Neuronal stem cell (in vitro differentiated cells): ENCODE measurements at regions not wholly inside any gene's neighbourhood (a gene's known extent, or its start where the extent isn't known, plus 50 kb on each side); places are given as distances from the start of the nearest gene placed in this dataset.

Experiments
- DNase-seq: peaks from one replicate; pipeline ENCODE4 v3.0.0-alpha.2; 2013; ENCODE audit warnings: low spot score
- H2AFZ ChIP-seq: one replicate; pipeline ENCODE4 v1.6.1; 2013; ENCODE audit warnings: mild to moderate bottlenecking, low read length, inconsistent platforms
- H2AK5ac ChIP-seq: 2 replicates; pipeline ENCODE4 v1.6.1; 2013; ENCODE audit warnings: low read depth, mild to moderate bottlenecking, inconsistent platforms, low read length, moderate library complexity, mixed read lengths
- H2BK120ac ChIP-seq: 2 replicates; pipeline ENCODE4 v1.6.1; 2013; ENCODE audit warnings: low read depth, mild to moderate bottlenecking, inconsistent platforms, low read length, moderate library complexity, mixed read lengths
- H2BK12ac ChIP-seq: one replicate; pipeline ENCODE4 v1.6.1; 2013; ENCODE audit warnings: low read length, inconsistent platforms
- H2BK15ac ChIP-seq: 2 replicates; pipeline ENCODE4 v1.6.1; 2013; ENCODE audit warnings: mild to moderate bottlenecking, low read length, inconsistent platforms, mixed read lengths
- H2BK5ac ChIP-seq: one replicate; pipeline ENCODE4 v1.6.1; 2013; ENCODE audit warnings: inconsistent platforms, mild to moderate bottlenecking, low read length, moderate library complexity
- H3K14ac ChIP-seq: one replicate; pipeline ENCODE4 v1.6.1; 2013; ENCODE audit warnings: low read length, inconsistent platforms
- H3K18ac ChIP-seq: 2 replicates; pipeline ENCODE4 v1.6.1; 2013; ENCODE audit warnings: low read length, inconsistent platforms
- H3K23ac ChIP-seq: 2 replicates; pipeline ENCODE4 v1.6.1; 2013; ENCODE audit warnings: low read depth, mild to moderate bottlenecking, mixed read lengths, low read length, inconsistent platforms; ENCODE audit not compliant: poor library complexity
- H3K27ac ChIP-seq: replicated peaks from 3 replicates; pipeline ENCODE4 v1.5.1; 2013; ENCODE audit warnings: low read length, inconsistent platforms
- H3K27me3 ChIP-seq, 3 experiments: 2 replicates each; pipeline ENCODE4 v1.6.1; 2013; ENCODE audit warnings: low read length in 3 of 3, mild to moderate bottlenecking in 2 of 3, inconsistent platforms in 1 of 3, low read depth in 1 of 3, mixed read lengths in 1 of 3, moderate library complexity in 1 of 3; ENCODE audit not compliant: control insufficient read depth in 3 of 3, insufficient read depth in 3 of 3
- H3K36me3 ChIP-seq, 2 donors: replicated peaks in 1 of 2; 2 replicates each; pipeline ENCODE4 v1.6.1; 2013; ENCODE audit warnings: low read length in 2 of 2; ENCODE audit not compliant: control insufficient read depth in 2 of 2, insufficient read depth in 2 of 2
- H3K4ac ChIP-seq: 2 replicates; pipeline ENCODE4 v1.6.1; 2013; ENCODE audit warnings: inconsistent platforms, mild to moderate bottlenecking, low read length, moderate library complexity
- H3K4me1 ChIP-seq, 2 donors: 1 replicate in 1 of 2; 2 replicates in 1 of 2; pipeline ENCODE4 v1.6.1; 2013; ENCODE audit warnings: low read length in 2 of 2, low read depth in 1 of 2; ENCODE audit not compliant: control insufficient read depth in 2 of 2, insufficient read depth in 1 of 2
- H3K4me2 ChIP-seq: one replicate; pipeline ENCODE4 v1.6.1; 2013; ENCODE audit warnings: mild to moderate bottlenecking, low read length, inconsistent platforms; ENCODE audit not compliant: insufficient read depth, poor library complexity, severe bottlenecking
- H3K4me3 ChIP-seq, 2 donors: 2 replicates each; pipeline ENCODE4 v1.5.1; 2013; ENCODE audit warnings: low read length in 2 of 2, mild to moderate bottlenecking in 2 of 2, inconsistent platforms in 1 of 2, moderate library complexity in 1 of 2
- H3K79me1 ChIP-seq: one replicate; pipeline ENCODE4 v1.6.1; 2013; ENCODE audit warnings: low read depth, mild to moderate bottlenecking, inconsistent platforms, low read length, moderate library complexity
- H3K9ac ChIP-seq: one replicate; pipeline ENCODE4 v1.6.1; 2013; ENCODE audit warnings: mild to moderate bottlenecking, low read depth, low read length, inconsistent platforms; ENCODE audit not compliant: poor library complexity
- H3K9me3 ChIP-seq, 2 donors: replicated peaks in 1 of 2; 2 replicates each; pipeline versions ENCODE3 to v1.6.1; 2013; ENCODE audit warnings: low read length in 2 of 2, mild to moderate bottlenecking in 2 of 2, inconsistent platforms in 1 of 2, low read depth in 1 of 2, mixed read lengths in 1 of 2, moderate library complexity in 1 of 2; ENCODE audit not compliant: control insufficient read depth in 2 of 2, insufficient read depth in 1 of 2
- H4K8ac ChIP-seq: one replicate; pipeline ENCODE4 v1.6.1; 2013; ENCODE audit warnings: low read depth, mild to moderate bottlenecking, inconsistent platforms, low read length, moderate library complexity
- H4K91ac ChIP-seq: one replicate; pipeline ENCODE4 v1.6.1; 2013; ENCODE audit warnings: low read length, low read depth, mild to moderate bottlenecking, inconsistent platforms; ENCODE audit not compliant: poor library complexity
- WGBS, 2 donors: extraction: QIAGEN DNeasy Blood & Tissue Kit; methylation state at CpG; one replicate each; pipeline ENCODE4 v1.1.7; 2013; ENCODE audit warnings: missing lambda C conversion rate in 2 of 2, mixed read lengths in 1 of 2; ENCODE audit not compliant: insufficient read length in 2 of 2, insufficient replicate concordance in 1 of 2; ENCODE audit errors: extremely low coverage in 2 of 2; 5-methylcytosine and 5-hydroxymethylcytosine counted together

DNA sequence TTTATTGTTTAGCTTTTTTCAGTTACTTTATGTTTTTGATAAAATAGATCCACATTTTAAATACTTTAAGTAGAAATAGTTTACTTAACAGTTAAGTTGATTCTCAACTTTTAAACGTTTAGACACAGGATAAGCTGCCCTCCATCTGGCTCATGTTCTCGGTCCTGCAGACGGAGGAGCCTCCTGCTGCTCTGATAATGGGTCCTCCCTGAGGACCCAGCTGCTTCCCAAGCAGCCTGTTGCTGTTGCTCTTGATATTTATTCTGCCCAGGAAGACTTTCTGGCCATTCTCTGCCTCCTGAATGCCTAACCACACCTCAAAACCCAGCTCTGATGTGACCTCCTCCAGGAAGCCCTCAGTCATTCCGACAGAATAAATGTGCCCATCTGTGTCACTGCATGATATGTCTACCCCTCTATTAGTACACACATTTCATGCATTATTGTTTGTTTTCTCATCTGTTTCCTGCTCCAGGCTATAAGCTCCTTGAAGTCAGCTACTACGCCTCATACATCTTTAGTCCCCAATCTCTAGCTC is 267.2 kb upstream of the MSX2 start:
- Histone ChIP-seq H3K14ac (no peak overlapping the region), H3K9me3 (no peaks in the 10 kb centered on the region), H2BK120ac (no peak overlapping the region), H3K4ac (no peak overlapping the region), H2BK12ac (no peak overlapping the region), H2AFZ (no peak overlapping the region), H3K27me3 (no peaks in the 10 kb centered on the region), H3K36me3 (no peaks in the 10 kb centered on the region), H3K4me3 (no peak overlapping the region), H3K4me1 (peaks cover 0 to 2% of the 10 kb centered on the region in 2 donors), H3K4me2 (no peak overlapping the region), H4K91ac (no peak overlapping the region), H3K23ac (no peak overlapping the region), H4K8ac (no peak overlapping the region), H3K79me1 (no peaks in the 10 kb centered on the region), H2AK5ac (no peak overlapping the region), H3K9ac (no peak overlapping the region), H2BK5ac (no peak overlapping the region), H3K27ac (no peak overlapping the region), H2BK15ac (no peak overlapping the region), H3K18ac (no peak overlapping the region)
- no CpG with 5 or more reads among the region's 5 CpGs for WGBS, 2 donors
- DNase-seq: no peak

- H3K18ac ChIP-seq: no peak overlapping the region
- H3K23ac ChIP-seq: no peak overlapping the region
- H3K9ac ChIP-seq: no peak overlapping the region
- no peak overlapping the region for H3K14ac ChIP-seq
- no peak overlapping the region for H3K4ac ChIP-seq
- no peak overlapping the region for H2AFZ ChIP-seq
- no peak overlapping the region for H4K91ac ChIP-seq
- no peak overlapping the region for H3K4me2 ChIP-seq
- no peak overlapping the region for H2AK5ac ChIP-seq
- H2BK12ac ChIP-seq: no peak overlapping the region
- no peaks in the 10 kb centered on the region for H3K9me3 ChIP-seq
- H3K27ac ChIP-seq: no peak overlapping the region
- no CpG with 5 or more reads among the region's 12 CpGs for WGBS, 2 donors
- no peaks in the 10 kb centered on the region for H3K36me3 ChIP-seq
- no peak overlapping the region for H2BK120ac ChIP-seq
- H3K79me1 ChIP-seq: no peaks in the 10 kb centered on the region
- H4K8ac ChIP-seq: no peak overlapping the region
- peaks cover 0 to 2% of the 10 kb centered on the region in 2 donors for H3K4me1 ChIP-seq
- DNase-seq: no peak
- H2BK5ac ChIP-seq: no peak overlapping the region
- H3K27me3 ChIP-seq: no peaks in the 10 kb centered on the region
- no peak overlapping the region for H2BK15ac ChIP-seq
- no peak overlapping the region for H3K4me3 ChIP-seq
These were observed 265.2 kb upstream of the MSX2 start for GRCh38 chr5:174459071-174459702.

DNA sequence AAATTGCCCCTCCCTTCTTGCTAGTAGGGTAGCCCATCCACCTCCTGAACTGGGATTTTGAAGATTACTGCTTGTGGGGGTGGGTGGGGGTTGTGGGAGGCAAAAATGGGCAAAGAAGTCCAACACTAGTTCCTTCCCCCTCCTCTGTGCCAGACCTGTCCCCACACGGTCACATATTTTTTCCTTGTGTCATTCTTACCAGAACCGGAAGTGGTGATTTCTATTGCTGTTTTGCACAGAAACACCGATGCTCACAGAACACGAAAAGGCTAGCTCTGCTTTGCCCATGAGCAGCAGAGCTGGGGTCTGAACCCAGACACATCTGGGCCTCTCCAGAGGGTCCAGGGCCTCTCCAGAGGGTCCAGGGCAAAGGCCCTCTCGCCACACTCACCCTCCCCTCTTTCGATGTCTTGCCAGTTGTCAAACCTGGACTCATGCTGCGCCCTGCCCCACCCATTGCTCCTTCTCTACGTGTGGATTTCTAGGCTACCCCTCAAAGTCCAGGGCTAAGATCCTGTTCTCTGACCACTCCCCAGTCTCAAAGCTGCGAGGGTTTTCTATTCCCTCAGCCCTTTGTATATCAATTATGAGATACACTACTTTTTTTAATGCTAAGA is 264.4 kb upstream of the MSX2 start:
- no peak for DNase-seq
- Histone ChIP-seq H2BK5ac (no peak overlapping the region), H2BK15ac (no peak overlapping the region), H3K4me2 (no peak overlapping the region), H3K14ac (no peak overlapping the region), H3K18ac (peak overlapping the region; percentile 18), H3K23ac (no peak overlapping the region), H3K36me3 (no peaks in the 10 kb centered on the region), H3K27me3 (no peaks in the 10 kb centered on the region), H3K9ac (no peak overlapping the region), H2AK5ac (no peak overlapping the region), H2AFZ (no peak overlapping the region), H4K91ac (no peak overlapping the region), H2BK120ac (no peak overlapping the region), H3K9me3 (no peaks in the 10 kb centered on the region), H3K27ac (no peak overlapping the region), H2BK12ac (no peak overlapping the region), H3K4ac (no peak overlapping the region), H3K79me1 (no peaks in the 10 kb centered on the region), H3K4me3 (no peak overlapping the region), H3K4me1 (peaks cover 0 to 2% of the 10 kb centered on the region in 2 donors), H4K8ac (no peak overlapping the region)
- WGBS, 2 donors: no CpG with 5 or more reads among the region's 9 CpGs

- H2AK5ac ChIP-seq: no peak overlapping the region
- H2BK5ac ChIP-seq: no peak overlapping the region
- H2BK120ac ChIP-seq: no peak overlapping the region
- H3K27ac ChIP-seq: no peak overlapping the region
- H3K18ac ChIP-seq: no peak overlapping the region
- no peak overlapping the region for H4K91ac ChIP-seq
- no CpG with 5 or more reads among the region's 4 CpGs for WGBS, 2 donors
- H3K4me3 ChIP-seq: no peak overlapping the region
- no peaks in the 10 kb centered on the region for H3K9me3 ChIP-seq
- no peaks in the 10 kb centered on the region for H3K79me1 ChIP-seq
- no peaks in the 10 kb centered on the region for H3K27me3 ChIP-seq
- no peak overlapping the region for H2BK15ac ChIP-seq
- no peak overlapping the region for H3K4me2 ChIP-seq
- peaks cover 0 to 2% of the 10 kb centered on the region in 2 donors for H3K4me1 ChIP-seq
- H3K36me3 ChIP-seq: no peaks in the 10 kb centered on the region
- no peak overlapping the region for H2AFZ ChIP-seq
- H3K23ac ChIP-seq: no peak overlapping the region
- H4K8ac ChIP-seq: no peak overlapping the region
- H2BK12ac ChIP-seq: no peak overlapping the region
- H3K4ac ChIP-seq: no peak overlapping the region
- no peak for DNase-seq
- no peak overlapping the region for H3K14ac ChIP-seq
- no peak overlapping the region for H3K9ac ChIP-seq
These were observed 262.3 kb upstream of the MSX2 start for GRCh38 chr5:174462129-174462528.
